ENCODE measurements at regions not wholly inside any gene's neighbourhood (a gene's known extent, or its start where the extent isn't known, plus 50 kb on each side); places are given as distances from the start of the nearest gene placed in this dataset.

GRCh38 chr7:91800389-91800788 lies 80.1 kb downstream of the MTERF1 start:
- DNase-seq (ENCODE audit: low read depth) = no peak
- no peak for TF ChIP-seq CTCF (IDR thresholded peaks at IDR 0.05; ENCODE audit: control insufficient read depth, insufficient read depth, low read depth, low read length, missing control alignments)
- no peak overlapping the region for H3K4me3 ChIP-seq (ENCODE audit: control insufficient read depth, low read depth, low read length)

GRCh38 chr7:91801331-91801983 lies 79.0 kb downstream of the MTERF1 start:
- H3K4me3 ChIP-seq (ENCODE audit: control insufficient read depth, low read depth, low read length) = no peak overlapping the region
- no peak for TF ChIP-seq CTCF (IDR thresholded peaks at IDR 0.05; ENCODE audit: control insufficient read depth, insufficient read depth, low read depth, low read length, missing control alignments)
- DNase-seq (ENCODE audit: low read depth) = no peak

GRCh38 chr7:91811236-91811635 lies 69.3 kb downstream of the MTERF1 start:
- DNase-seq (ENCODE audit: low read depth) = no peak
- TF ChIP-seq CTCF (IDR thresholded peaks at IDR 0.05; ENCODE audit: control insufficient read depth, insufficient read depth, low read depth, low read length, missing control alignments) = no peak
- H3K4me3 ChIP-seq (ENCODE audit: control insufficient read depth, low read depth, low read length) = no peak overlapping the region

- H3K4me3 ChIP-seq (ENCODE audit: control insufficient read depth, low read depth, low read length) = no peak overlapping the region
- DNase-seq (ENCODE audit: low read depth) = no peak
- TF ChIP-seq CTCF (IDR thresholded peaks at IDR 0.05; ENCODE audit: control insufficient read depth, insufficient read depth, low read depth, low read length, missing control alignments) = no peak
Measured at GRCh38 chr7:91811641-91812040, 68.9 kb downstream of the MTERF1 start.

- no peak overlapping the region for H3K4me3 ChIP-seq (ENCODE audit: control insufficient read depth, low read depth, low read length)
- no peak for DNase-seq (ENCODE audit: low read depth)
- TF ChIP-seq CTCF (IDR thresholded peaks at IDR 0.05; ENCODE audit: control insufficient read depth, insufficient read depth, low read depth, low read length, missing control alignments) = no peak
Measured at GRCh38 chr7:91812388-91812787, 68.1 kb downstream of the MTERF1 start.

- DNase-seq (ENCODE audit: low read depth) = no peak
- no peak overlapping the region for H3K4me3 ChIP-seq (ENCODE audit: control insufficient read depth, low read depth, low read length)
- no peak for TF ChIP-seq CTCF (IDR thresholded peaks at IDR 0.05; ENCODE audit: control insufficient read depth, insufficient read depth, low read depth, low read length, missing control alignments)
Measured at GRCh38 chr7:91814189-91814588, 66.3 kb downstream of the MTERF1 start.

Data from AG09309 (cell line).